Mucosa of descending colon (tissue), 3 donors: ENCODE measurements at regions not wholly inside any gene's neighbourhood (a gene's known extent, or its start where the extent isn't known, plus 50 kb on each side); places are given as distances from the start of the nearest gene placed in this dataset.
"Not testable (repeated sequence)": the region's sequence is repeated elsewhere in the genome, so short reads cannot be mapped to it uniquely, and the experiment has no call there.

Source experiments
- ATAC-seq: fragments of 200-7000 bp; cut with Tn5 transposase; one replicate; pipeline ENCODE4 v1.9.1; 2020; ENCODE audit warnings: mild to moderate bottlenecking, moderate library complexity
- DNase-seq, 3 donors: peaks; one replicate each; pipeline ENCODE4 v3.0.0-alpha.2; 2020
- H3K36me3 ChIP-seq: fragments of 200-600 bp; one replicate; pipeline ENCODE4 v1.8.0; 2021; ENCODE audit warnings: low read depth, mild to moderate bottlenecking
- H3K4me1 ChIP-seq: fragments of 200-600 bp; one replicate; pipeline ENCODE4 v1.8.0; 2021; ENCODE audit warnings: low read depth, mild to moderate bottlenecking
- H3K4me3 ChIP-seq: fragments of 200-600 bp; one replicate; pipeline ENCODE4 v1.8.0; 2021; ENCODE audit warnings: mild to moderate bottlenecking
- H3K9me3 ChIP-seq: fragments of 200-600 bp; one replicate; pipeline ENCODE4 v1.8.0; 2021; ENCODE audit warnings: mild to moderate bottlenecking
- intact Hi-C, 2 donors: fragments of 100-400 bp; cut with DNase I in 1 of 2; cut with micrococcal nuclease in 1 of 2; formaldehyde crosslinking; loops; one replicate each; pipeline versions ENCODE4 v1.11.0 to v1.11.1; 2022; cut with DNase I, micrococcal nuclease
- TF ChIP-seq, protein P1 (sequence below): fragments of 200-600 bp; IDR thresholded peaks from one replicate; pipeline ENCODE4 v1.8.0; 2022; ENCODE audit warnings: antibody characterized with exemption, mild to moderate bottlenecking
- donor health status: DM: no; HTN: no; CAD: no; lungs with moderate emphysema.
- donor health status: DM: no; HTN: no; CAD: no.
- donor health status: DM: no; HTN: yes; CAD: no.

DNA sequence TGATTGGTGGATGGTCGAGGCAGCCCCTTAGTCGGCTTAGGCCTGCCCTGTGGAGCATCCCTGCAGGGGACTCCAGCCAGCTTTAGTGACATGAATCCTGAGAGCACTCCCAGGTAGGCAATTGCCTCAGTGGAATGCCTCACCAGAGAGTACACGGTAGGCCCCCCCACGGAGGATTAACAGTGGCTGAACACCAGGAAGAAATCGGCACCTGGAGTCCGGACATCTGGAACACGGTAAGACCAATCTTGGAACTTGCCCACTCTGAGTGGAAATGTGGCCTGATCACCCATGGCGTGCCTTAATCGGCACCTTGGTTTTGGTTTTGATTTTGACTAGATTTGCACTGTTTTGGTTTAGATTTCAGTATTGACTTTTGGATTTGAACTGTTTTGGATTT lies 326.2 kb upstream of the NCKAP5 start:
- Histone ChIP-seq H3K4me1 (no peaks in the 10 kb centered on the region), H3K9me3 (no peaks in the 10 kb centered on the region), H3K36me3 (no peaks in the 10 kb centered on the region), H3K4me3 (no peak overlapping the region)
- TF ChIP-seq, protein P1, sequence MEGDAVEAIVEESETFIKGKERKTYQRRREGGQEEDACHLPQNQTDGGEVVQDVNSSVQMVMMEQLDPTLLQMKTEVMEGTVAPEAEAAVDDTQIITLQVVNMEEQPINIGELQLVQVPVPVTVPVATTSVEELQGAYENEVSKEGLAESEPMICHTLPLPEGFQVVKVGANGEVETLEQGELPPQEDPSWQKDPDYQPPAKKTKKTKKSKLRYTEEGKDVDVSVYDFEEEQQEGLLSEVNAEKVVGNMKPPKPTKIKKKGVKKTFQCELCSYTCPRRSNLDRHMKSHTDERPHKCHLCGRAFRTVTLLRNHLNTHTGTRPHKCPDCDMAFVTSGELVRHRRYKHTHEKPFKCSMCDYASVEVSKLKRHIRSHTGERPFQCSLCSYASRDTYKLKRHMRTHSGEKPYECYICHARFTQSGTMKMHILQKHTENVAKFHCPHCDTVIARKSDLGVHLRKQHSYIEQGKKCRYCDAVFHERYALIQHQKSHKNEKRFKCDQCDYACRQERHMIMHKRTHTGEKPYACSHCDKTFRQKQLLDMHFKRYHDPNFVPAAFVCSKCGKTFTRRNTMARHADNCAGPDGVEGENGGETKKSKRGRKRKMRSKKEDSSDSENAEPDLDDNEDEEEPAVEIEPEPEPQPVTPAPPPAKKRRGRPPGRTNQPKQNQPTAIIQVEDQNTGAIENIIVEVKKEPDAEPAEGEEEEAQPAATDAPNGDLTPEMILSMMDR: no peak
- no peak for DNase-seq
- no peak for ATAC-seq
- intact Hi-C loops: no loop called here

DNA sequence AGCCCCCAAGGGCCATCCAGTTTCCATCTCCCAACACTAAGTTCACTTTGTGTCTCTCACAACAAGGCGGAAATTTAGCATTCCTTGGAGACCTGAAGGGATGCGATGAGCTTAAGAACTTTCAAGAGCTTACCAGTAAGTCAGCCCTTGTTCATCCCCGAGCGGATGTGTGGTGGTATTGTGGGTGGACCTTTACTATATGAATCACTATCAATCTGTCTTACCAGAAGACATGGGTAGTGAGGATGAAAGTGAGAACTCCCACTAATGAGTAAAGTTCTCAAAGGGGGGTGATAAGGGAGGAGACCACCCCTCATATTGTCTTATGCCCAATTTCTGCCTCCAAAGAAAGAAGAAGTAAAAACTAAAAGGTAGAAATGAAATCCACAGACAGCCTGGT lies 329.6 kb upstream of the NCKAP5 start:
- intact Hi-C loops, ATAC-seq, DNase-seq, H3K4me3 ChIP-seq, H3K9me3 ChIP-seq, H3K4me1 ChIP-seq, H3K36me3 ChIP-seq: not testable (repeated sequence)

DNA sequence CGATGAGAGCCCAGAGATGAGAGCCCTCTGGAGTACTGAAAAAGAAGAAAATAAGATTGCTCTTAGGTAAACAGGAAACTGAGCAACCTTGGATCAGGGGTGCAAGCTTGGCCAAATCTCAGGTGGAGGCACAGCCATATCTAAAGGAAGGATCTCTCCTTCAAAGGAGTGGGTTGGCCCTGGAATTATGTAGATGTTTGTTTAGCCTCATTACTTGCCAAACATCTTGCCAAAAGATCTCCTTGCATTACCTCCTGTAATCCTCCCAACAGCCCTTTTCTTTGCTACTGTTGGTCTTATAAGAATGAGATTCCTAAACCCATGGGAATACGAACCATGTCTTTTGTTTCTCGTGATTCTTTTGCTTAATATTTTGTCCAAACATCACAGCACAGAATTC lies 332.6 kb upstream of the NCKAP5 start:
- no peak for ATAC-seq

DNA sequence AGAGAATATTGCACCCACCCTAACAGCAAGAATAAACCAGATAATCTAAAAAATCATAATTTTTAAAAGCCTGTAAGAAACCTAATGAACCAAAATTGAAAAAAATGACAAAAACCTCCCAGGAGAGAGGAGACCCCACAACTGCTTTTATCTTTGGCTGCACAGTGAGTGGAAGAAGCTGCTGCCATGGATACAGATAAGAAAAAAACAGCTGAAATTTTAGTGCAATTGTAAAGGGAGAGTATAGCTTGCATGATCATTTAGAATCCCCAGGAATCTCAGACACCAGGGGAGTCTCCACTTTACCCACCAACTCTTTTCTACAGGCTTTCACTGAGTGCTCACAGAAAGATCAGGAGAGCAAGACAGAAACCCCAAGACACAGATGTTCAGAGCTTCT lies 338.1 kb upstream of the NCKAP5 start:
- TF ChIP-seq, protein P1: no peak

More for the DNA sequence above, 332.6 kb upstream of the NCKAP5 start:
- no peaks in the 10 kb centered on the region for H3K36me3 ChIP-seq
- H3K4me1 ChIP-seq: no peaks in the 10 kb centered on the region
- no peaks in the 10 kb centered on the region for H3K9me3 ChIP-seq
- TF ChIP-seq, protein P1: no peak
- DNase-seq: no peak
- no peak overlapping the region for H3K4me3 ChIP-seq
- intact Hi-C loops: no loop called here

DNA sequence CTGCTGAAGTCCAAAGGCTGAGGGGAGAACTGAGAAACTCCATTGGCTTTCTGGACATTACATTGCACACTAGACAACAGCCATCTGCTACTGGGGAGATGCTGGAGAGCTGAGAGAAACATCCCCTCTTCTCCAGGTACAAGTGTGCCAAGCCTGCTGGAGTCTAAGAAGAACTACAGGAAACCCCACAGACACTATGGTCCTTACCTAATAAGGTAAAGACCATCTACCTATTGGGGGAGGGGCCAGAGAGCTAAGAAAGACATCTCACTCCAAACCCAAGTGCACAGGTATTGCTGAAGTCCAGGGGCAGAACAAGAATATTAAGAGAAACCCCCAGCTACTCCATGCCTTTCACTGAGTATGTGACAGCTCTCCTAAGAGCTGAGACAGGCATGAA lies 338.7 kb upstream of the NCKAP5 start:
- H3K9me3 ChIP-seq: no peaks in the 10 kb centered on the region
- H3K4me1 ChIP-seq: no peaks in the 10 kb centered on the region
- no peaks in the 10 kb centered on the region for H3K36me3 ChIP-seq
- DNase-seq: no peak
- ATAC-seq: no peak
- H3K4me3 ChIP-seq: no peak overlapping the region
- intact Hi-C loops: no loop called here
- TF ChIP-seq, protein P1: no peak

More for the DNA sequence above, 338.1 kb upstream of the NCKAP5 start:
- Histone ChIP-seq H3K4me1 (no peaks in the 10 kb centered on the region), H3K36me3 (no peaks in the 10 kb centered on the region), H3K4me3 (no peak overlapping the region), H3K9me3 (no peaks in the 10 kb centered on the region)
- ATAC-seq: no peak
- no peak for DNase-seq
- intact Hi-C loops: no loop called here

DNA sequence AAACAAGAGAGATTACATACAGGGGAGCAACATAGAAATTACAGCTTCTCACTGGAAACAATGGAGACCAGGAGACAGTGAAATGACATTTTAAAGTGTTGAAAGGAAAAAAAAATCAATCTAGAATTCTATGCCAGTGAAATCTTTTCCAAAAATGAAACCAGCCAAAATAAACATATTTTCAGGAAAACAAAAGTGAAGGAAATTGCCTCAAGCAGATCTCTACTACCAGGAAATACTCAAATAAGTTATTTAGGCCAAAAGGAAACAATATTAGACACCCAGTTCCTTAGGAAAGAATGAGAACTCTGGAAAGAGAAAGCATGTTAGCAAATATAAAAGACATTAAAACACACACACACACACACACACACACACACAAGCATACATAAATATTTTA lies 339.9 kb upstream of the NCKAP5 start:
- TF ChIP-seq, protein P1: no peak
- H3K9me3 ChIP-seq: no peaks in the 10 kb centered on the region
- H3K4me1 ChIP-seq: no peaks in the 10 kb centered on the region
- no peak overlapping the region for H3K4me3 ChIP-seq
- intact Hi-C loops: no loop called here
- ATAC-seq (no peak), DNase-seq (no peak)
- H3K36me3 ChIP-seq: no peaks in the 10 kb centered on the region
